ENCODE measurements at regions not wholly inside any gene's neighbourhood (a gene's known extent, or its start where the extent isn't known, plus 50 kb on each side); places are given as distances from the start of the nearest gene placed in this dataset.

- no peak for DNase-seq
Observed at GRCh38 chr12:112559784-112560183, 141.0 kb downstream of the PTPN11 start.

- DNase-seq = no peak
Observed at GRCh38 chr12:112564160-112564784, 145.5 kb downstream of the PTPN11 start.

GRCh38 chr12:112568641-112569040, 149.9 kb downstream of the PTPN11 start:
- DNase-seq = no peak

- DNase-seq = no peak
Observed at GRCh38 chr12:112570096-112570495, 151.3 kb downstream of the PTPN11 start.

GRCh38 chr12:112573141-112573540, 154.4 kb downstream of the PTPN11 start:
- DNase-seq = no peak

GRCh38 chr12:112574896-112575558, 156.3 kb downstream of the PTPN11 start:
- DNase-seq = no peak

- no peak for DNase-seq
Observed at GRCh38 chr12:112575559-112576067, 156.9 kb downstream of the PTPN11 start.

GRCh38 chr12:112577473-112578329, 159.0 kb downstream of the PTPN11 start:
- no peak for DNase-seq

- no peak for DNase-seq
Observed at GRCh38 chr12:112584266-112584722, 165.5 kb downstream of the PTPN11 start.

GRCh38 chr12:112586148-112586783, 167.5 kb downstream of the PTPN11 start:
- DNase-seq = no peak

GRCh38 chr12:112589275-112589674, 170.5 kb downstream of the PTPN11 start:
- DNase-seq = no peak

- DNase-seq = no peak
Observed at GRCh38 chr12:112590281-112590680, 171.5 kb downstream of the PTPN11 start.

GRCh38 chr12:112591488-112591887, 172.7 kb downstream of the PTPN11 start:
- DNase-seq = no peak

- DNase-seq = no peak
Observed at GRCh38 chr12:112595410-112595809, 176.7 kb downstream of the PTPN11 start.

- DNase-seq = no peak
Observed at GRCh38 chr12:112597986-112598385, 179.2 kb downstream of the PTPN11 start.

- DNase-seq = no peak
Observed at GRCh38 chr12:112598626-112599025, 179.9 kb downstream of the PTPN11 start.

GRCh38 chr12:112599871-112600270, 181.1 kb downstream of the PTPN11 start:
- DNase-seq = no peak

GRCh38 chr12:112602150-112602549, 183.4 kb downstream of the PTPN11 start:
- no peak for DNase-seq

- DNase-seq = no peak
Observed at GRCh38 chr12:112606611-112607365, 184.8 kb upstream of the RPH3A start.

- DNase-seq = no peak
Observed at GRCh38 chr12:112607427-112607826, 184.1 kb upstream of the RPH3A start.

- DNase-seq = no peak
Observed at GRCh38 chr12:112611908-112612307, 179.6 kb upstream of the RPH3A start.

- no peak for DNase-seq
Observed at GRCh38 chr12:112615196-112615595, 176.4 kb upstream of the RPH3A start.

Data from NCI-H774 (cell line).